ENCODE measurements at regions not wholly inside any gene's neighbourhood (a gene's known extent, or its start where the extent isn't known, plus 50 kb on each side); places are given as distances from the start of the nearest gene placed in this dataset.

- Histone ChIP-seq H2BK20ac (ENCODE audit: low read depth, low read length, poor library complexity, severe bottlenecking) (no peak overlapping the region), H4K8ac (replicated peaks; ENCODE audit: insufficient read length, low read depth, low read length) (no peak overlapping the region), H4K5ac (ENCODE audit: insufficient read length, low read depth, low read length) (no peak overlapping the region), H2BK15ac (ENCODE audit: low read depth, low read length) (no peak overlapping the region), H3K4me2 (ENCODE audit: insufficient read depth, insufficient read length, low read length) (no peak overlapping the region), H3K4ac (ENCODE audit: low read depth, low read length) (no peak overlapping the region), H3K56ac (ENCODE audit: insufficient read length, low read depth, low read length) (no peak overlapping the region), H3K79me2 (ENCODE audit: insufficient read depth, low read length) (no peaks in the 10 kb centered on the region), H3K18ac (ENCODE audit: insufficient read length, low read depth, low read length) (no peak overlapping the region), H2AK5ac (ENCODE audit: insufficient read length, low read length) (no peak overlapping the region), H3K9me3 (ENCODE audit: control insufficient read depth, low read depth, low read length) (no peaks in the 10 kb centered on the region), H2AFZ (ENCODE audit: low read length) (no peak overlapping the region), H3K23me2 (ENCODE audit: insufficient read length, low read depth, low read length, poor library complexity, severe bottlenecking) (no peaks in the 10 kb centered on the region), H3K9ac (ENCODE audit: extremely low read depth, insufficient read length, low read length) (no peak overlapping the region), H3K27me3 (ENCODE audit: insufficient read depth, low read length) (no peaks in the 10 kb centered on the region), H3T11ph (ENCODE audit: low read length) (no peak overlapping the region), H3K4me1 (ENCODE audit: insufficient read depth, low read length) (0 out of 2 replicates have a peak, but pooled peaks cover 3% of the 10 kb centered on the region), H4K91ac (ENCODE audit: insufficient read length, low read depth, low read length) (no peak overlapping the region), H2BK5ac (ENCODE audit: insufficient read length, low read length) (no peak overlapping the region), H2BK12ac (ENCODE audit: insufficient read length, low read depth, low read length) (no peak overlapping the region), H3K27ac (ENCODE audit: insufficient read length, low read depth, low read length) (no peak overlapping the region), H2BK120ac (ENCODE audit: low read depth, low read length, poor library complexity, severe bottlenecking) (no peak overlapping the region), H3K14ac (ENCODE audit: insufficient read depth, low read length) (no peak overlapping the region), H3K79me1 (ENCODE audit: insufficient read depth, low read depth, low read length, poor library complexity, severe bottlenecking) (no peaks in the 10 kb centered on the region), H3K23ac (ENCODE audit: insufficient read length, low read depth, low read length) (no peak overlapping the region), H4K20me1 (ENCODE audit: control insufficient read depth, insufficient read depth, insufficient read length) (no peaks in the 10 kb centered on the region)
- Mint-ChIP-seq H3K4me3 (no peak overlapping the region), H3K27me3 (ENCODE audit: low read depth) (peaks cover 2% of the 10 kb centered on the region; the same call in 1 of the 2 replicates), H3K4me1 (no peaks in the 10 kb centered on the region), H3K36me3 (ENCODE audit: insufficient read depth in 1 of 3, low read depth in 3 of 3) (no peaks in the 10 kb centered on the region), H3K27ac (no peak overlapping the region), H3K9me3 (no peaks in the 10 kb centered on the region)
- DNase-seq, result no peak
- TF ChIP-seq CTCF (conservative IDR thresholded peaks at IDR 0.05), result no peak
- no CpG with 5 or more reads among the region's 9 CpGs for WGBS (ENCODE audit: extremely low coverage, insufficient read length, low lambda C conversion rate)
These were observed 82.3 kb upstream of the TMEM45B start for GRCh38 chr11:129733384-129733783.
